GM18502 (cell line): ENCODE measurements at regions not wholly inside any gene's neighbourhood (a gene's known extent, or its start where the extent isn't known, plus 50 kb on each side); places are given as distances from the start of the nearest gene placed in this dataset.

Experiments used
- ATAC-seq: cut with Tn5 transposase; IDR thresholded peaks from one replicate; pipeline ENCODE4 v1.9.1; 2021; ENCODE audit warnings: mild to moderate bottlenecking; ENCODE audit not compliant: unreplicated experiment, poor library complexity

DNA sequence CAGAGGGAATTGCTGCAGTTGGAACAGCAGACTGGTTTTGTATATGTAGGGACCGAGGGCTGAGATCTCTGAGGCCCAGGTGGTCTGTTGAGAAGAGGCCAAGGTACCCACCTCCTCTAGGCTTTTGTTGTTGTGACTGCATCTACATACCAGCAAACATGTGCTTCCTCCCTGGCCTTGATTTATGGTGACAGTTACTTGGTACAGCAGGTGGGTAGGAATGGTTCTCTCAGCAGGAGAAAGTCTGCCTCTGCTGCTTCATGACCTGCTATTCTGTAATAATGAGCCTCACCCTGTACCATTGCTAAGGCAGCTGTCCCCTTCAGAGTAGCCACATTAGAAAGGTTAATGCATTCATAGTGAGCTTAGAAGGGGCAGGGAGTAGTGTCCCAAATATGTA lies 196.7 kb upstream of the PELI2 start:
- no peak for ATAC-seq

DNA sequence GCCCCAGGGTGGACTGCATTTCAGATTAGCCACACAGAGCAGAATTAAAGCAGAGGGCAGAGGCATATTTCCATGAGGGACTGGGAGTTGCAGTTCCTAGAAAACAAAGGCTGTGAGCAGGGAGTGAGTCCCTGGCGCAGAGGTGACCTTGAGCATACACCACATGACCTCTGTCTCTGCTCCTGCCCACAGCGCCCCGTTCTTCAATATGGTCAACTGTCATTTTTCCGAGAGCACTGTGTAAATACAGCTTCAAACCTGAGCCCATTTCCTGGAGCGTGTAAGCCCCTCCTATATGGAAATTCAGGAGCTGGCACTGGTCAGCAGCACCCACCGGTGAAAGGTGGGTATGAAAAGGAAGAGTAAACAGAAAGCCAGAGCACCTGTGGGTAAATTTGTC lies 192.2 kb upstream of the PELI2 start:
- ATAC-seq = no peak

DNA sequence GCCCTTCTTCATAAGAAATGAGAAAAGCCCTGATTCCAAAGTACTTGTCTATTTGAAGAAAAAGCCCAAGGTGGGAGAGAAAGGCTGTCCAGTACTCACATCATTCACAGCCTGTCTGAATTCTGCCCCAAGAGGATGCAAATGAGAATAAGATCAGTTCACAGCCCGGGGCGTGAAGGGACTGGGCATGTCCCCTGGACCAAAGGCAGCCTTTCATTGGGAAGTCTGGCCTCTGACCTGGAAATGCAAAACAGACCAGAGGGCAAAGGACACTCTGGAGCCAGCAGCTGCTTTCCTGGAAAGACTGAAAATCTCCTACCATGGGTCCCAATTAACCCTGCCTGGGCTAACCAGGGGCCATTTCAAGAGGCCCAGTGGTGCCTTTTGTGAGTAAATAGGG lies 191.2 kb upstream of the PELI2 start:
- no peak for ATAC-seq

DNA sequence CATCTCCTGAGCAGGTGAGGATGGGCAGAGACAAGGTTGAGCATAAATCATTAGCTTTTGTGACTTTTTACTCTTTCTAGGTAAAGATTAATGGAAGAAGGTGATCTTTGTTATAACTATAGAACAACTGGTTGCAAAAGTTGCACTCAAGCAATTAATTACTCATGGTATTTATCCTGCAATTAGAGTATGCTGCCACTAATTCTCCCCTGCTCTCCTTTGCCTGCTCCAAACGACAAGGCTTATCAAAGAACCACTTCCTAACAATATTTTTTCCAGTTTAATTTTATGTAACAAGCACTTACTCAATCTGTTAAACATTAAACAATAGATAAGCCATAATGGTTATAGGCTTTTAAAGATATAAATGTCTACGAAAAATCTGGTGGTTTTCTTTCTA lies 189.9 kb upstream of the PELI2 start:
- no peak for ATAC-seq

DNA sequence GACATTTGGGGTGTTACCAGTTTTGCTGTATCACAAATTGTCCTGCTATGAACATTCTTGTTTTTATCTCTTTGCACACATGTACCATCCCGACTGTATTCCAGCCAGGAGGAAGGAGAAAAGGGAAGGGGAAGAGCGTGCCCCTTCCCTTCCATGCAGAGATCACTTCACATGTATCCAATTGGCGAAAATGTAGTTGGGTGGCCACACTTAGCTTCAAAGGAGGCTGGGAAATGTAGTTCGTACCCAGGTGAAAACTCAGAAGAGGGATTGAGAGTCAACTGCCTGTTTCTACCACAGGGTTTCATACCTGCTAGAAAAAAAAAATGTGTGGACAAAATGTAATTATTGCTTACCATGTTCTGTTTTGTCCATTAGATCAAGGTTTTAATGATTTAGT lies 189.1 kb upstream of the PELI2 start:
- no peak for ATAC-seq

DNA sequence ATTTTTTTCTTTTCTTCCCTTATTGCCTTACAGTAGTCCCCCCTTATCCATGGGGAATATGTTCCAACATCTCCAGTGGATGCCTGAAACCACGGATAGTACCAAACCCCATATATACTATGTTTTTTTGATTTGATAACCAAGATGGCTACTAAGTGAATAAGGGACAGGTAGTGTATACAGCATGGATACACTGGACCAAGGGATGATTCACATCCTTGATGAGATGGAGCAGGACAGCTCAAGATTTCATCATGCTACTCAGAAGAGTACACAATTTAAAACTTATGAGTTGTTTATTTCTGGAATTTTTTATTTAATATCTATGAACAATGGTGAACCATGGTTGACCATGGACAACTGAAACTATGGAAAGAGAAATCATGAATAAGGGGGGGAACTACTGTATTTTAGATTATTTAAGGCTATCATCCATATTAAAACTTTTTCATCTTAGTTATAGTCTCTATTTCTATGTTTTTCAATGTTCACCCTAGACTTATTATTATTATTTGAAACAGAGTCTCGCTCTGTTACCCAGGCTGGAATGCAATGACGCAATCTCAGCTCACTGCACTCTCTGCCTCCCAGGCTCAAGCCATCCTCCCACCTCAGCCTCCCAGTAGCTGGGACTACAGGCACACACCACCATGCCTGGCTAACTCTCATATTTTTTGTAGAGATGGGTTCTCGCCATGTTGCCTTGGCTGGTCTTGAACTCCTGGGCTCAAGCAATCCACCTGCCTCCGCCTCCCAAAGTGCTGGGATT lies 188.0 kb upstream of the PELI2 start:
- no peak for ATAC-seq

DNA sequence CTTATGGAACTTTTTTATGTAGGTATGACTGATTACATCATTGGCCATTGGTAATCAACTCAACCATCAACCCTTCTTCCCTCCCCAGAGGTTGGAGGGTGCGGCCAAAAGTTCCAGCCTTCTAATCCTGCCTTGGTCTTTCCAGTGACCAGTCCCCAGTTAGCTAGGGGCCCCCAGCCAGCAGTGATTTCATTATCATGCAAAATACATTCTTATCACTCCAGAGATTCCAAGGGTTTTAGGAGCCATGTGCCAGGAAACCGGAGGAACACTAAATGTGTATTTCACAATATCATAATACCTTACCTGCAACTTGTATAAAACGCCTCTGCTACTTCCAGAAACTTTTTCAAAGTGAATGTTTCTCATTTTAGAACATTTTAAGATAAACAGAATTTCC lies 181.5 kb upstream of the PELI2 start:
- no peak for ATAC-seq

DNA sequence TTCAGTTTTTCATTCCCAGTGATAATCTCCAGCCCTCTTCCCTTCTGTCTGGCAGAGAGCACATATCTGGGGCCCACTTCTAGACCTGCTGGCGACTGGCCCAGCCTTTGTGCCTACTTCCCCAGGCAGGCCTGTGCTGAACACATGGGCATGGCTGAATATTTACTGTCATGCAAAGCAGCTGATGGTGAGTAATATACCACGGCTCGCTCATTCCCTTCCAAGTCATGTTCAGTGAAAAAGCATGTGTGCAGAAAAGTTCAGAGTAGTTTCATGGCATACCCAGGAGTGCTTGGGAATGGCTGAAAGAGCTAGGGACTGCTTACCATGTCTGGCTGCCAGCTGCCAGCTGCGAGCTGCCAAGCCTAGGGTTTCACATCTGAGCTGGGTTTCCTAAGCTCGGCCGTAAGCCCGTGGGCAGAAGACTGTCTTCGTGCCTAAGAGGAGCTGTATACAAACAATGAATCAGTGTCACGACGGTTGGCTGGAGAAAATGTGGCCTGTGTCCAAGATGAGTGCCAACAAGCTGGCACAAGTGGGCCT lies 179.9 kb upstream of the PELI2 start:
- ATAC-seq = no peak

DNA sequence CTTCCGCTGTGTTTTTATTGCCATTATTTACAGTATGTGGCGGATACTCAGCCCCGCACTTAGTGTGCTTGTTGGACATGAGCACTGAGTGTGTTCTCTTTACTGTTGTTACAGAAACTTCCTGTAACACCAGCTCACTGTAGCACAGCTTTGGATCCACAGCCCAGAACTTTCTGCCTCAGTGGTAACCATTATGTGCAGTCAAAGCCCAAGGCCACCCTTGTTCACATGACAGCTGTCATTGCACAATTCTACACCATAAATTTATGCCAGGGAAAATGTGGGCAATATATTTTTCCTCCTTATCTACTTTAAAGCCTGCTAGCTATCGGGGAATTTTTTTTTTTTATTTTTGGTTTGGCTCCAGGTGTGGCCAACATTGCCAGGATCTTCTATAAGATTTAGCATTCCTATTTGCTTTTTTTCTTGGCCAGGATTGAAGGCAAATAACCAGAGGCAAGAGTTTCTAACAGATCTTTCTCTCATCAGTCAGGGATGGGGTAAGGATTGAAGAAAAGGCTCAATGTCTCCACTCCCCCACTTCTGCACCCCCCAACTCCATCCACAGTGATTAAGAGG lies 176.0 kb upstream of the PELI2 start:
- ATAC-seq = no peak

DNA sequence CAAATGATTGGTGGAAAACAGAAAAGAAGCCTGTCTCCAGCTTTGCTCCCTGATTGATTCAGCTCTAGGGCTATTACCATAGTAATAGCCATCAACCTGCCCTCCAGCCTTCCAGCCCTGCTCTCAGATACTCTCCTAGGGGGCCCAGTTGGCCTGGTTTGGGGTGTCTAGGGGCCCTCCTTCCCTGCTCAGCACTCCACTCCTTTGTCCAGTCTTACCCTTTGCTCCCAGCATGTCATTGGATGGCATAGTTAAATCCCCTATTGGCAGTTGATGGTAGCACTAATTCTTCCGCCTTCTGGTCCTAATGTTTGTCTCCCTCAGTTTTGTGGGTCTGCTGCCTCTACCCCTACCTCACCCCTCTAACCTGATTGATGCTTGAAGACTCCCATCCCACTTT lies 175.4 kb upstream of the PELI2 start:
- ATAC-seq = no peak

DNA sequence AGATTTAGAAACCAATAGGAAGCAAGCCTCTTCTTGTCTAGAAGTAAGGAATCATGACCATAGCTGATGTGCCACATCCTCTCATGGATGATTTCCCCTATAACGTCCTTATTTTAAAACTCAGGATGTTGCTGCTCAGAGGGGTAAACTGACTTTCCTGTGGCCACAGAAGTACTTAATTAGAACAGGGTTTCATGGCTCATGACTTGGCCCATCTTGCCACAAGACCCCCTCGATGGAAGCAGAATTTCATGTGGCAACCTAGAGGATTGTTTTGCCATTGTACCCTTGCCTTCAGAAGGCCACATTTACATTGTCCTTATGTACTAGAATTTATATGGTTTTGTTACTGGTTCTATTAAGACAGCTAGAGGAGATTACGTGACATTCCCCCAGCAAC lies 173.5 kb upstream of the PELI2 start:
- ATAC-seq = no peak

DNA sequence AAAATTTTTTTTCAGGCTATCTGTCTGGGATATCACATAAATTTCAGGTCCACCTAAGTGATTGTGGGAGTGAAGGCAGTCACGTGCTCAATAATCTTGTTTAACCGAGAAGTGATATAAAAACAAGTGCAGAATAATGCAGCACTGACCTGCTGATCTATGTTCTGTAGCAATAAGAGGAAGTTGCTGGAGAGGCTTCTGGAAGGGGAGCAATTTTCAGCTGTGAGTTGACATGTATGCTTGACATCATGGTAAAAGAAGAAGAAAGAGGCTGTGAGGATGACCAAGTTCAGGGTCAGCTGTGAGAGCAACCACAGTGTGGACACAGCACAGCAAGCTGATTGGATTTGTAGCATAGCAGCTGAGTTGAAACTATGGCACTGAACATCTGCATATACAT lies 172.0 kb upstream of the PELI2 start:
- ATAC-seq = no peak

- no peak for ATAC-seq
Measured at GRCh38 chr14:55948399-55948798, 169.8 kb upstream of the PELI2 start.

DNA sequence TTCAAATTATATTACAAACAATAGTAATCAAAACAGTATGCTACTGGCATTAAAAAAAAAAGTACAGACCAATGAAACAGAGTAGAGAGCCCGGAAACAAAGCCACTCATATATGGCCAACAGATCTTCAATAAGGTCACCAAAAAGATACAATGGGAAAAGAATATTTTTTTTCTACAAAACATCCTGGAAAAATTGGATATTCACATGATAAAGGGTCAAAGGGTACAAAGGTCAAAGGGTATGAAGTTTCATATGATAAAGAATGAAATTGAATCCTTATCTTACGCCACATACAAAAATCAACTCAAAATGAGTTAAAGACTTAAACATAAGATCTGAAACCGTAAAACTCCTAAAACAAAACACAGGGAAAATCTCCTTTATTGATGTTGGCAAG lies 168.5 kb upstream of the PELI2 start:
- ATAC-seq = no peak

DNA sequence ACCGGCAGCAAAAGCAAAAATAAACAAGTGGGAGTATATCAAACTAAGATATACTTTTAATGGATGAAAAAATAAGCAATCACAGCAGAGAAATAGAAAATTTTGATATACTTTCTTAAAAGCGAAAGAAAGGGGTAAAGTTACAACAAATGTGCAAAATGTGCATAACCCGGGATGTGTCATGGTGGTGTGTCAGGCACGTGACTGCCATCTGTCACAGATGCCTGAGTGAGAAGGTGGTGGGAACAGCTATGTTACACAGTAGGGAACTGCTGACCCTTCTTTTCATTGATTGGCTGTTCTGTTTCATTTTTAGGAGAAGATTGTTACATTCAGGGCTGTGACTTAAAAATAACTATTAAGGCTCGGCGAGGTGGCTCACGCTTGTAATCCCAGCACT lies 168.1 kb upstream of the PELI2 start:
- ATAC-seq = no peak

DNA sequence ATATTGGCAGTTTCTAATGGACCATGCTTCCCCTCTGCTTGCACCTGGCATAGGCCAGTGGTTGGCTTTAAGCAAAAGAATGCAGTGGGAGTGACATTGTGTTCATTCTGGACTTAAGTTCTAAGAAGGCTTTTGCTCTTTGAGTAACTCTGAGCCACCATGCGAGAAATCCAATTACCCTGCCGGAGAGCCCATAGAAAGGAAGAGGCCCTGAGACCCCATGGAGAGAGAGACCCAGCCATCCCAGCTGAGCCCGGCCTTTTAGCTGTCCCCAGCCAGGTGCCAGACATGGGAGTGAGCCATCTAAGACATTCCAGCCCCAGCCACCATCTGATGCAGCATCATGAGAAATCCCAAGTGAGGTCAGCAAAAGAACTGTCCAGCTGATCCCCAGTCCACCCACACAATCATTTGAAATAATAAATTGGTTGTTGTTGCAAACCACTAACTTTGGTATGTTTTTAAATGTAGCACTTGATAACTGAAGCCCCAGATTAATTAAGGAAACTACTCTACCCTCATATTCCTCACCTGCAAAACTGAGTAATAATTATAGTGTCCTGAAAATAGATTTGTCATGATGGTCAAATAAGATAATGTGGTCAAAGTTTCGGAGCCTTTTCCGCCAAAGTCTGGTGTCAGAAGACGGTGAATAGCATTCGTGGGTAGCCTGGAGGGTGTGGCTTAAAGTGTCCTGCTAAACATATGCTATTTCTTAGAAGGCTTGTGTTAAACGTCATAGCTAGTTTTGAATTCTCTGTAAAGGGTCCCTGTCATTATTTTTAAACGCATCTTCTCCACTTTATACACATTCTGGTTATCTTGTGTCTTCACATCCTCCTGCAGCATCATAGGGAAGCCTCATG lies 166.6 kb upstream of the PELI2 start:
- ATAC-seq = no peak

DNA sequence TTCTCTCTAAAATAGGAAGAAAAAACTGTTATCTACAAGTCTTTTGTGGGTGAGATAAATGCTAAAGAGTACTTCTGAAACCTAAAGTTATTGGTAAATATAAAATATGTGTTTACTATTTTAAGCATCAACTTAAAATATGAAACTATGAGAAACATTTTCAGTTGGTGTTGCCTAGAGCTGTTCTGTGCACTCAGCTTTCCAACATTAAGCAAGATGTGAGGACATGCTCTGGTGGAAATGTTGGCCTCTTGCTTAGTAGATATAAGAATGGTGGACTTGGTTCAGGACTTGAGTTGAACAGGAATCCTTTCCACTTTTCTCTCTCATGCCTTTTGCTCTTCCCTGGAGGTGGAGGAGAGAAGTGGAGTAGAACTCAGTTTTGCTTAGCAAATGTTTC lies 164.1 kb upstream of the PELI2 start:
- no peak for ATAC-seq

DNA sequence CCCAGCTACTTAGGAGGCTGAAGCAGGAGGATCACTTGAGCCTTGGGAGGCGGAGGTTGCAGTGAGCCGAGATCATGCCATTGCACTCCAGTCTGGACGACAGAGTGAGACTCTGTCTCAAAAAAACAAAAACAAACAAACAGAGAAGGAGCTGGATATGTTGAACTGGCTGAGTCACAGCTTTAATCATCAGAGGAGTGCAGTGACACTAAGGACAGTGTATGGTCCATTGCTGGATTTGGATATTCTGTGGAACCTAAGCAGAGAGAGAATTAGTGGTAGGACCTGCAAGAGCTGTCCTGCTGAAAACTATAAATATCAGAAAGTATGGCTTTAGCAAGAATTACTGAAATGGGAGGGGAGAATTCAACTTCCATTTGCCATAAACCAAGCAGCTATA lies 163.0 kb upstream of the PELI2 start:
- no peak for ATAC-seq

- ATAC-seq = no peak
Measured at GRCh38 chr14:55957950-55958349, 160.3 kb upstream of the PELI2 start.

GRCh38 chr14:55963295-55963694 lies 154.9 kb upstream of the PELI2 start:
- no peak for ATAC-seq

- no peak for ATAC-seq
Measured at GRCh38 chr14:55964091-55964490, 154.1 kb upstream of the PELI2 start.
